Lower lobe of right lung (tissue), 2 donors: ENCODE measurements at regions not wholly inside any gene's neighbourhood (a gene's known extent, or its start where the extent isn't known, plus 50 kb on each side); places are given as distances from the start of the nearest gene placed in this dataset.

Experiments used
- ATAC-seq, 2 donors: fragments of 200-7000 bp; cut with Tn5 transposase; one replicate each; pipeline ENCODE4 v1.9.1; 2020 to 2022; ENCODE audit warnings: mild to moderate bottlenecking in 2 of 2, moderate library complexity in 2 of 2
- DNase-seq: peaks from one replicate; pipeline ENCODE4 v3.0.0-alpha.2; 2020
- H3K27ac ChIP-seq: fragments of 200-600 bp; one replicate; pipeline ENCODE4 v1.8.0; 2022
- H3K27me3 ChIP-seq: fragments of 200-600 bp; one replicate; pipeline ENCODE4 v1.8.0; 2022; ENCODE audit warnings: low read depth
- H3K36me3 ChIP-seq: fragments of 200-600 bp; one replicate; pipeline ENCODE4 v1.8.0; 2022; ENCODE audit warnings: mild to moderate bottlenecking
- H3K4me1 ChIP-seq: fragments of 200-600 bp; one replicate; pipeline ENCODE4 v1.8.0; 2022
- H3K4me3 ChIP-seq: fragments of 200-600 bp; one replicate; pipeline ENCODE4 v1.8.0; 2022; ENCODE audit warnings: mild to moderate bottlenecking
- H3K9me3 ChIP-seq: fragments of 200-600 bp; one replicate; pipeline ENCODE4 v1.8.0; 2022
- CTCF ChIP-seq: fragments of 200-600 bp; IDR thresholded peaks from one replicate; pipeline ENCODE4 v1.8.0; 2022; ENCODE audit warnings: antibody characterized with exemption, mild to moderate bottlenecking
- intact Hi-C: fragments of 100-400 bp; cut with DNase I; formaldehyde crosslinking; loops from one replicate; pipeline ENCODE4 v1.11.0; 2022
- donor health status: DM: no; HTN: yes; CAD: no; lungs with severe emphysema.

- TF ChIP-seq CTCF, result no peak
- intact Hi-C loops, result no loop called here
- Histone ChIP-seq H3K27ac (no peak overlapping the region), H3K36me3 (no peaks in the 10 kb centered on the region), H3K4me1 (no peaks in the 10 kb centered on the region), H3K9me3 (no peaks in the 10 kb centered on the region), H3K27me3 (no peaks in the 10 kb centered on the region), H3K4me3 (no peak overlapping the region)
- ATAC-seq (no peak), DNase-seq (no peak)
These were observed 276.6 kb downstream of the FAT3 start for GRCh38 chr11:92501066-92501739.

- no peak for DNase-seq
- no peak for TF ChIP-seq CTCF
These were observed 279.4 kb downstream of the FAT3 start for GRCh38 chr11:92504004-92504403.

GRCh38 chr11:92504534-92504933, 279.9 kb downstream of the FAT3 start:
- Histone ChIP-seq H3K36me3 (no peaks in the 10 kb centered on the region), H3K9me3 (no peaks in the 10 kb centered on the region), H3K27me3 (no peaks in the 10 kb centered on the region), H3K4me1 (no peaks in the 10 kb centered on the region), H3K4me3 (no peak overlapping the region), H3K27ac (no peak overlapping the region)
- intact Hi-C loops, result no loop called here
- no peak for ATAC-seq
- no peak for TF ChIP-seq CTCF
- DNase-seq, result no peak

More at GRCh38 chr11:92504004-92504403, 279.4 kb downstream of the FAT3 start:
- intact Hi-C loops, result no loop called here
- H3K9me3 ChIP-seq, result no peaks in the 10 kb centered on the region
- ATAC-seq, result no peak
- no peak overlapping the region for H3K4me3 ChIP-seq
- H3K27me3 ChIP-seq, result no peaks in the 10 kb centered on the region
- no peaks in the 10 kb centered on the region for H3K36me3 ChIP-seq
- H3K27ac ChIP-seq, result no peak overlapping the region
- H3K4me1 ChIP-seq, result no peaks in the 10 kb centered on the region

GRCh38 chr11:92505689-92506088, 281.1 kb downstream of the FAT3 start:
- TF ChIP-seq CTCF, result no peak
- no peak for DNase-seq
- intact Hi-C loops, result no loop called here
- no peaks in the 10 kb centered on the region for H3K9me3 ChIP-seq
- H3K27ac ChIP-seq, result no peak overlapping the region
- H3K4me1 ChIP-seq, result no peaks in the 10 kb centered on the region
- ATAC-seq, result no peak
- no peak overlapping the region for H3K4me3 ChIP-seq
- no peaks in the 10 kb centered on the region for H3K27me3 ChIP-seq
- H3K36me3 ChIP-seq, result no peaks in the 10 kb centered on the region

GRCh38 chr11:92506809-92507336, 282.3 kb downstream of the FAT3 start:
- Histone ChIP-seq H3K4me1 (no peaks in the 10 kb centered on the region), H3K27me3 (no peaks in the 10 kb centered on the region), H3K9me3 (no peaks in the 10 kb centered on the region), H3K27ac (no peak overlapping the region), H3K36me3 (no peaks in the 10 kb centered on the region), H3K4me3 (no peak overlapping the region)
- no peak for TF ChIP-seq CTCF
- ATAC-seq (no peak), DNase-seq (no peak)
- intact Hi-C loops, result no loop called here
